ENCODE measurements at regions not wholly inside any gene's neighbourhood (a gene's known extent, or its start where the extent isn't known, plus 50 kb on each side); places are given as distances from the start of the nearest gene placed in this dataset.

- DNase-seq, result no peak
- Mint-ChIP-seq H3K4me3 (no peak overlapping the region), H3K36me3 (ENCODE audit: low read depth) (no peaks in the 10 kb centered on the region), H3K27me3 (ENCODE audit: low read depth, poor library complexity) (peaks cover 14% of the 10 kb centered on the region), H3K9me3 (no peaks in the 10 kb centered on the region), H3K27ac (no peak overlapping the region), H3K4me1 (peaks cover 25% of the 10 kb centered on the region)
- no peak for TF ChIP-seq CTCF (IDR thresholded peaks at IDR 0.05)
Observed at GRCh38 chr16:14358697-14359305, 271.3 kb downstream of the PARN start.

GRCh38 chr16:14357328-14357727 lies 272.7 kb downstream of the PARN start:
- TF ChIP-seq CTCF (IDR thresholded peaks at IDR 0.05), result no peak
- Mint-ChIP-seq H3K27me3 (ENCODE audit: low read depth, poor library complexity) (peaks cover 14% of the 10 kb centered on the region), H3K27ac (no peak overlapping the region), H3K9me3 (no peaks in the 10 kb centered on the region), H3K4me3 (no peak overlapping the region), H3K4me1 (peaks cover 15% of the 10 kb centered on the region), H3K36me3 (ENCODE audit: low read depth) (no peaks in the 10 kb centered on the region)
- no peak for DNase-seq

- H3K36me3 Mint-ChIP-seq (ENCODE audit: low read depth), result no peaks in the 10 kb centered on the region
- H3K27ac Mint-ChIP-seq, result no peak overlapping the region
- TF ChIP-seq CTCF (IDR thresholded peaks at IDR 0.05), result no peak
- H3K4me3 Mint-ChIP-seq, result no peak overlapping the region
- no peaks in the 10 kb centered on the region for H3K9me3 Mint-ChIP-seq
- no peak for DNase-seq
- peaks cover 9% of the 10 kb centered on the region for H3K4me1 Mint-ChIP-seq
- peaks cover 10% of the 10 kb centered on the region for H3K27me3 Mint-ChIP-seq (ENCODE audit: low read depth, poor library complexity)
Observed at GRCh38 chr16:14356064-14356463, 274.0 kb downstream of the PARN start.

GRCh38 chr16:14354561-14355351 lies 275.3 kb downstream of the PARN start:
- TF ChIP-seq CTCF (IDR thresholded peaks at IDR 0.05), result no peak
- Mint-ChIP-seq H3K4me3 (no peak overlapping the region), H3K27ac (peak overlapping the region; percentile 4), H3K4me1 (peaks cover 9% of the 10 kb centered on the region), H3K27me3 (ENCODE audit: low read depth, poor library complexity) (peaks cover 7% of the 10 kb centered on the region), H3K9me3 (no peaks in the 10 kb centered on the region), H3K36me3 (ENCODE audit: low read depth) (no peaks in the 10 kb centered on the region)
- DNase-seq, result no peak

GRCh38 chr16:14353340-14353739 lies 276.7 kb downstream of the PARN start:
- Mint-ChIP-seq H3K4me3 (no peak overlapping the region), H3K9me3 (no peaks in the 10 kb centered on the region), H3K36me3 (ENCODE audit: low read depth) (no peaks in the 10 kb centered on the region), H3K27ac (no peak overlapping the region), H3K4me1 (peaks cover 9% of the 10 kb centered on the region), H3K27me3 (ENCODE audit: low read depth, poor library complexity) (peaks cover 10% of the 10 kb centered on the region)
- no peak for DNase-seq
- TF ChIP-seq CTCF (IDR thresholded peaks at IDR 0.05), result no peak

- no peak overlapping the region for H3K27ac Mint-ChIP-seq
- H3K36me3 Mint-ChIP-seq (ENCODE audit: low read depth), result no peaks in the 10 kb centered on the region
Observed at GRCh38 chr16:14351647-14352046, 278.4 kb downstream of the PARN start.

More at GRCh38 chr16:14351647-14352046, 278.4 kb downstream of the PARN start:
- no peak for DNase-seq
- Mint-ChIP-seq H3K9me3 (no peaks in the 10 kb centered on the region), H3K4me1 (peaks cover 9% of the 10 kb centered on the region), H3K4me3 (no peak overlapping the region), H3K27me3 (ENCODE audit: low read depth, poor library complexity) (peaks cover 12% of the 10 kb centered on the region)
- TF ChIP-seq CTCF (IDR thresholded peaks at IDR 0.05), result no peak

Measured in nephron progenitor cell (in vitro differentiated cells).